ENCODE measurements at regions not wholly inside any gene's neighbourhood (a gene's known extent, or its start where the extent isn't known, plus 50 kb on each side); places are given as distances from the start of the nearest gene placed in this dataset.

DNA sequence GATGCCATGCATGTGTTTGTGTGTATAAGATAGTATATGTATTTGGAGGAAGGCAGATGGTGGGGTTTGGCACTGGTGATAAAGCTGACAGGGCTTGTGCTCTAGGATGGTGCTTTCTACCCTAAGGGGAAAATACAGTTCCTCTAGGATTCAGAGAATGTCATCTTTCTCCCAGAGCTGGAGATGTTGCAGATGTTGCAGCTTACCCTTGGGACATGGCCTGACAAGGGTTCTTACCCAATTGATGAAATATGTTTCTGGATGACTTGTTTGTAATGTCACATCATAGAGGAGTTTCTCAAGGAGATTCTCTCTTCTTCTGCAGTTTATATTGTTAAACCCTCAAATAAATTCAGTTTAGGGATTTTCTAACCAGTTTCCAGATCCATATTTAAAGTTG, 52.5 kb upstream of the PITX2 start:
- DNase-seq = no peak

DNA sequence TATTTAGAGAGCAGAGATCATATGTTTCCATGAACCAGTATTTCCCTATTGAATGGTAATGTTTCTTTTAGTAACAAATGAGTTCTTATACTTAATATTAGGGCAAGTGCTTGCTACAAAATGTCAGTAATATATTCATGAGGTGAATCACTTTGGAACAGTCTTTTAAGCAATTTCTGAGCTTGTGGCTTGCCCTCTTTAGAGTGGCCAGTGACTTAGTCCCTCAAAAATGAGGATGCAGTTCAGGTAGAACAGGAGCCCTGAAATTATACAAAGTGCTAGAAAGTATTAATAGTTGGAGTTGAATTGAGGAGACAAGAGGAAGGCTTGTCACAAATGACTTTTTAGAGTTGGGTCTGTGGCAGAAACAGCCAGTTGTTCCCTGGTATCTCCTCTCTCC, 53.4 kb upstream of the PITX2 start:
- no peak for DNase-seq

DNA sequence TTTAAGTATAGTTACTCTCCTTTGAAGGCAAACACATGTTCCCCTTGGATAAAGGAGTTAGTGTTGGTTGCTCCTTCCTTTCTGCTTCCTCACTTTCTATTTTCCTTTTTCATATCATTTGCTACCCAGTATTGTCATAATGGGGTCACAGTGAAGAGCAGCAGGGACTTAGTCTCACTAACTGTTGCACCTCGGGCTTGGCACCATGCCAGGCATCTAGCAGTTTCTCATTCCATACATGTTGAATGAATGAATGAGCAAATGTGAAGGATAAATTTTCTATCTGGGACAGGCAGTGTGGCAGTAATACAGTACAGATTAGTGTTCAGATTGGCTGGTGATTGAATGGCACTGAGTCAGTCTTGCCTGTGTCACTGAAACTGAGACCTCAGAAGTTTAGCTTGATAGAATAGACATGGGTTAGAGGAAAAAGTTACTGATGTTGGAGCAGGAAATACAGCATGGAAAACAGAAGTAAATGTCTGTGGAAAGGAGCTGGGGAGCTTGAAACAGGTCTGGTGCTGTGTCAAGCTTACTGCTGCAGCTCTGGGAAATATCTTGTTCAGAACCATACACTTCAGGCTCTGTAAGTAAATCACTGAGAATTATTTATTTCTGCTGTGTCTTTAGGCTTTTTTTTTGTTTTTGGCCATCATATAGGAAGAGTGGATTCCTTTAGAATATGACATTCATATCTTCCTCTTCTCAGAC, 55.8 kb upstream of the PITX2 start:
- DNase-seq = no peak

DNA sequence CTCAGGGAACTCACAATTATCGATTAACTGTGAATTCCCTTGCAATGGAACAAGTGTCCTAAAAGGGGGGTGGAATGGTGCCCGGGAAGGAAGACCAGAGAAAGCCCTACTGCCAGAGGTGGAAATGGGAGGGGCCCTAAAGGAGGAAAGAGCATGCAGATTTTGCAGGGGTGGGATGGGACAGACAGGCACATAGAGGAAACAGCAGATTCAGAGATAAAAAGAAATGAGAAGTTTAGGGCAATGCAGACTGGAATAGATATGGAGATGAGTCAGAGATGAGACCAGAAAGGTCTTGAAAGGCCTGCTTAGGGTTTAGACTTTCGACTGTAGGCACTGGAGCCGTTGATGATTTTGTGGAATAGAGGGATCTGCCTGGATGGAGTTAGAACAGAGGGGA, 57.4 kb upstream of the PITX2 start:
- no peak for DNase-seq

DNA sequence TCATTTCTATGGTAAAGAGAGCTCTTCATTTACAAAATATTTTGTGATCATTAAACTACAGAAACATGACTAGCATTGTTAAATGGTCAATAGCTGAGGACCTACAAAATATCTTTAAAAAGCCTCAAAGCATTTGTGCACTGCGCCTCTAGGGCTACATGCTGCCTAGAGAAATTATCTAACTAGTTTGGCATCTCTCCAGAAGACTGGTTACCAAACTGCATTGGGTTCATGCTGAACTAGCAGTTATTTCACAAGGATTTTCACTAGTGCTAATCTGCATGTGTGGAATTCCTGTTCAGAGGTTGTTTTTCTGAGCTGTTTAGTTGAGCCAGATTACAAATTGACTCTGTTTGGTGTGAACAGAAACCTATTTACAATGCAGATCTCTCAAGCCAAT, 58.5 kb upstream of the PITX2 start:
- DNase-seq = peak; percentile 44

DNA sequence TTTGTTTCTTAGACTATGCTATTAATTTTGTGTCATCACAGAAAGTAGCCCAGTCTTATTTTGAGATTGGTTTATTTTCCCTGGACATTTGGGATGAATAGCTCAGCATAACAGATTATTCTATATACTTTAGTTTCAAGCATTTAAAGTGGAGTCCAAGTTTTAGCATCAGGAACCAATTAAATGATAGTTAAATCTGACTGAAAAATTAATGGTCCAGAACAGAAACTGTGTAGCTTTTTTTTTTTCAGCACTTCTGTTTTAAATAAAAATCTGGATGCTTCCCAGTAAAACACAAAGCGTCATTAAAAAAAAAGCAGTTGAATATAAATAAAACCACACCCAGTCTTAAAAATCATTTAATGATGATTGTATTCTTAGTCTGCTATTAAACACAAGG, 59.4 kb upstream of the PITX2 start:
- no peak for DNase-seq

DNA sequence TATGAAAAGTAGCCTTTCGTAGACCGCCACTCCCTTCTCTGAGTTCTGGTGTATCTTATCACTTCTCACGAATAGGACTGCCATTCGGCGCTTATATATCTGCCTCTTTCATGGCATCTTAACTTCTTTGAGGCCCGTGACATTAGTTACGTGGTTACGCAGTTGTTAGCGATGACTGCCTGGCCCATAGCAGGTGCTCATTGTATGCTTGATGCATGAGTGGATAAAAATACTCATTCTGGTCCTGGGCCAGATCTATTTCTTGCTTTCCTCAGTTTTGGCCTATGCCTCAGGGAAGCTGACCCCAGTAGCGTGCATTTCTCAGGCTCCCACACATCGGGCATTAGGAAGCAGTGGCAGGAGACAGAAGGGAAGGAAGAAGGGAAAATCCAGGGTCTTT, 60.7 kb upstream of the PITX2 start:
- DNase-seq = no peak

DNA sequence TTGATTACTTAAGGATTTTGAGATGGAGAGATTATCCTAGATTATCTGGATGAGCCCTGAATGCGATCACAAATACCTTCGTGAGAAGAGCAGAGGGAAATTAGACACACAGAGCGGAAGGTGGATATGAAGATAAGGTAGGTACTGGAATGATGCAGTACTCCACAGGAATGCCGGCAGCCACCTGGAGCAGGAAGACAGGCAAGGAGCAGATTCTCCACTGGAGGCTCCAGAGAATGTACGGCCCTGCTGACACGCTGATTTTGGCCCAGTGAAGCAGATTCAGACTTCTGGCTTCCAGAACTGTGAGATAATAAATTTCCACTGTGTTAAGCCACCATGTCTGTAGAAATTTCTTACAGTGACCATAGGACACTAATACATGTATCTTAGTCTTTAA, 79.4 kb upstream of the PITX2 start:
- DNase-seq = no peak

DNA sequence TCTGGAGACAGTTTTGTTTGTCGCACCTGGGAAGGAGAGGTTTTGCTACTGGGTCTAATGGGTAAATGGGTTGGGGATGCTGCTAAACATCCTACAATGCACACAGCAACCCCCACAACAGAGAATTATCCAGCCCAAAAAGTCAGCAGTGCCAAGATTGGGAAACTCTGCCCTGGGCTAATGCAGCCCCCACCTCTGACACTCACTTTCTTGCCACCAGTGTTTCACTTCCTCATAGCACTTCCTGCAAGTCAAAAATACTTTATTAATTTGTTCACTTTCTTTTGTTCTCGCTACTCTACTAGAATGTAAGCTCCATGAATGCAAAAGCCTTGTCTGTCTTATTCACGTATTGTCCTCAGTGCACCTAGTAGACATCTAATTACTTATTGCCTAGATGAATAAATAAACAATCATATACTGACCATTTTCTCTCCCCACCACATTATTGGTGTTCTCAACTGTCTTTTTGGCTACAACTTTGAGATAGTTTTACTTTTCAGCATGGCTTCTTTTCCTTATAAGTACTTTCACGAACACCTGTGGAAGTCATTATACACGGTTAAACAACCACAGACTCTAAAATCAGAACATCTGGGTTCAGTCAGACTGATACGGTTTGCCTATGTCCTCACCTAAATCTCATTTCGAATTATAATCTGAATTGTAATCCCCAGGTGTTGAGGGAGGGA, 82.0 kb upstream of the PITX2 start:
- DNase-seq = no peak

DNA sequence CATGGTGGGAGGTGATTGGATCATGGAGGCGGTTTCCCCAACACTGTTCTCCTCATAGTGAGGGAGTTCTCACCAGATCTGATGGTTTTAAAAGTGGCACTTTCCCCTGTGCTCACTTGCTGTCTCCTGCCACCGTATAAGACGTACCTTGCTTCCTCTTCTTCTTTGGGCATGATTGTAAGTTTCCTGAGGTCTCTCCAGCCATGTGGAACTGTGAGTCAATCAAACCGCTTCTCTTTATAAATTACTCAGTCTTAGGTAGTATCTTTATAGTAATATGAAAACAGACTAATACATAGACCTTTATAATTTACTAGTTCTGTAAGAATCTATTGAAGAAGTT, 82.5 kb upstream of the PITX2 start:
- no peak for DNase-seq

DNA sequence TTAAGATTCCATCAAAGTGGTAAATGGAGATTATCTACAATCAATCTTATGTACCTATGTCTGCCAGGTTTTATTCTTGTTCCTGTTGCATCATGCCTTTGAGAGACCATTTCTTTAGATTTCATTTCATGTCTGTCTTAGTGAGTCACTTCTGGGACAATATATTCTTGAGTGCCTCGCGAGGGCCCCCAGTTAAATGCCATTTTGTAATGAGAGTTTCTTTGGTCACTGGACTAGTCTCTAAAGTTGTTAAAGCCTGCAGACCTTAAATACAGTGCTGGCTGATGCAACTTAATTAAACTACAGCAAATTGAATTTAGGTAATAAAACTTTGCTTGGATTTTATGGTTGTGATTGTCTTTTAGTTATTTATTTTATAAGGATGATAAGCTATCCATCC, 87.2 kb upstream of the PITX2 start:
- DNase-seq = no peak

DNA sequence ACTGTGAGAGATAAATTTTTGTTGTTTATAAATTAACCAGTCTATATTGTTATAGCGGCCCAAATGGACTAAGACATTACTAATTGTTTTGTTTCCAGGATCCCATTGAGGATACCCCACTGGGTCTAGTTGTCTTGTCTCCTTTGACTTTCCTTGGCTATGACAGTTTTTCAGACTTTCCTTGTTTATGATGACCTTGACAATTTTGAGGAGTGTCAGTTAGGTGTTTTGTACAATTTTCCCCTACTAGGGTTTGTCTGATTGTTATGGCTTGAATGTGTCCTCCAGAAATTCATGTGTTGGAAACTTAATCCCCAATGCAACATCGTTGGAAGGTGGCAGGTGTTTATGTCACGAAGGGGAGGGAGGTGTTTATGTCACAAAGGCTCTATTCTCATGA, 89.6 kb upstream of the PITX2 start:
- no peak for DNase-seq

DNA sequence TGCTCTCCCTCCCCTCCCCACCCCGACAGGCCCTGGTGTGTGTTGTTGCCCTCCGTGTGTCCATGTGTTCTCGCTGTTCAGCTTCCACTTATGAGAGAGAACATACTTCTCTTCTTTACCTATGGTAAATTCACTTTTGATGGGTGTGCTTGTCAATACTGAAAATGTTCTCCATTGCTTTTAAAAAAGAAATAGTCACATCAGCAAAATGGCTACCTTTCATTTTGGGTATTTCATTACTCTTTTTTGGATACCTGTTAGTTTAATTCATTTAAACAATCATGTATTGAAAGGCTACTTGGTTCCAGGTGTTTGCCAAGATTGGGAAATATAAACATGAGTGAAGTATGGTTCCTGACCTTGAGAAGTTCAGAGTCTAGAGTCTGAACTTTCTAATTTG, 107.4 kb upstream of the PITX2 start:
- DNase-seq = no peak

DNA sequence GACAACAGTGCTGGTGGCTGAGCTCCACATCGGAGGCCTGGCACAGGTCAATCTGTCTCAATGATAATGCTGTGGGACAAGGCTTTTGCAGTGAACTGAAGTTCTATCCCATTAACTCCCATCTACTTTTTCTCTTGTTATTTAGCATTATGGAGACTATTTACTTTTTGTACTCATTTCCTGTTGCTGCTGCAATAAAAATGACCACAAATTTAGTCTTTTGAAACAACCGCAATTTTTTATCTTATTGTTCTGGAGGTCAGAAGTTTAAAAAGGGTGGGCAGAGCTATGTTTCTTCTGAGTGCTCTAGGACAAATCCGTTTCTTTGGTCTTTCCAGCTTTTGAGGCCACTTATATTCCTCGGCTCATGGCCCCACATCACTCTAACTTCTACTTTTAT, 111.0 kb upstream of the PITX2 start:
- DNase-seq = no peak

DNA sequence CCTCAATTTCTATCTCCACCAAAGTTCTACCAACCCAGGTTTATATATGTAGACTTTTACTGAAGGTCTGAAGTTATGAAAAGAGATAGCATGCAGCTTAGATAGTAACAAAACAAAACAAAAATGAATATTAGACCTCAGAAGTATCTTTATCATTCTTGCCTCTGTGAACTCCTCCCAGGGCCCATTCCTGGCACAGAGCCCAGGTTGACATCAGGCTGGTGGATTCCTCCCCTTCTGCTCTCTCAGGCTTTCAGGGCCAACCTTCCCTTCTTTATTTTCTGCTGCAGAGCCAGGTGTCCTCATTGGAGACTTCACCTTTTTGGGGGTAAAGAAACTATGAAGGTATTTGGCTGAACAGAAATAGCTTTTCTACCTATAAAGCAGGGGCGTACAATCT, 112.8 kb upstream of the PITX2 start:
- no peak for DNase-seq

DNA sequence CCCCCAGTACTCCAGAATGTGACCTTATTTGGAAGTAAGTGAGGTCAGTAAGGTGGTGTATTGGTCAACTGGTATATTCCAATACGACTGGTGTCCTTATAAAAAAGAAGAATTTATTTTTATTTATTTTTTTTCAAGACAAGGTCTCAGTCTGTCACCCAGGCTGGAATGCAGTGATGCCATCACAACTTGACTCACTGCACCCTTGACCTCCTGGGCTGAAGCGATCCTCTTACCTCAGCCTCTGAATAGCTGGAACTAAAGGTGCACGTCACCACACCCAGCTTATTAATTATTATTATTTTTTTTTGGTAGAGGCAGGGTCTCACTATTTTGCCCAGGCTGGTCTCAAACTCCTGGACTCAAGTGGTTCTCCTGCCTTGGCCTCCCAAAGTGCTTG, 115.1 kb upstream of the PITX2 start:
- no peak for DNase-seq

DNA sequence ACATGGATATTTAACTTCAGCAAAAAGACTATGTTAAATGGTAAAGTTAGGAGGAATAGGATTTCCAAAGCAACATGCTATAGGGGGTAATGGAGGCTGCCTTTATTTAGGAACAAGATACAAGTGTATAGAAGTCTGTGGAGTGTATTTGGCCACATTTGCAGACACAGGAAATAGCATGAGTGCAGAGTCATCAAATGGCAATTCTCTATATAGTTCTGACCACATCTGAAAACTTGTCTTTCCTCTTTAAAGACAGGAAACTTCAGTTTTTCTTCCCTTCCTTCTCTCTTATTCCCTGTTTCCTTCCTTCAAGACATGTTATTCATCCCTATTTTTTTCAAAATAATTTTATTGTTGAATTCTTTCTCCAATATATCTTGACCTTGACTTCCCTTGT, 119.3 kb upstream of the PITX2 start:
- no peak for DNase-seq

DNA sequence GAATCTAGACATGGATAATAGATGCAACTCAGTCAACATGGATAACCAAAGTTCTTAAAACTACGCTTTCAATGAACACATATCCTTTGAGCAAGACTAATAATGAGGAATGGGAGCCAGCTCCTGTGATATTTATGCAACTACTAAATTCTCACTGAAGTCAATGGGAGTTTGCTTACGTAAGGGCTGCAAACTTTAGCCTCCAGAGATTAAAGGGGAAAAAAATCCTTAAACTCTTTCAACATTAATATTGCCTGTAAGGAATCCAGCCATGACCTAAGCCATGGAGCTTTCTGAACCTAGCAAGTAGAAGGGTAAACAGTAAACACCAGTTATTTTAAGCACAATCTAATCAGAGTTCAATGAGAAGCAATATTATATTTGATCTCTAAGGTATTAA, 125.2 kb upstream of the PITX2 start:
- DNase-seq = no peak

DNA sequence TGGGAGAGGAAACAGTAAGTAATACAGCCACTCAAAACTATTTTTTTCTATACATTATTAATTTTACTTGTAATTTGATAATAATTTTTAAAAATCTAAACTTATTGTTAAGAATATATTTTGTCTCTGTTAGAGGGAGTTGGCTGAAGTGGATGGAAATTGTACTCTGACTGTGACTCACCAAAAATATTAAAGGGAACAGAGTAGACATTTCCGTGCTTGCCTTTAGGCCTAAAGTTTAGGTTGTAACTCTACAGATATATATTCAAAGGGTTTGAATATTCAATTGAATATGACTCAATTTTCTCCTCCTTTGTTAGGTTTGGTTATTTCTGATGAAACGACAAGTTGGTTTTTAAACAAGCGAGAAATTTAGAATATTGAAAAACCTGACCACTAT, 128.3 kb upstream of the PITX2 start:
- DNase-seq = no peak

DNA sequence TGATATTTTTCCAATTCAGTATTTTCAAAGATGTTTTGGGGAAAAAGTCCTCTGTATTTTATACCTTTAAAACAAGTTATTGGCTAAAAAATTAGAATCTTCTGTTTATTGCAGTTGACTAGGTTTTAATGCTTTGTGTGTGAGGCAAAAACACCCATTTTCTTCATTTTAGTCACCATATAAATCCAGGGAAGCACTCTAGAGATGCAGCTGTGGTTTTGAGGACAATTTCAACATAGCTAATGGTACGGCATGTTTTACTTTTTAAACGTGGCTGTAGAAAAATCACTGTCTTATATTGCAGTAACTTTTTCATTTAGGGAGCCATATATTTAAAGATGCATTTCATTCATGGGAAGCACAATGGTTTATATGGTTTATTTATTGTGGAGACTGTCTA, 129.1 kb upstream of the PITX2 start:
- DNase-seq = no peak

DNA sequence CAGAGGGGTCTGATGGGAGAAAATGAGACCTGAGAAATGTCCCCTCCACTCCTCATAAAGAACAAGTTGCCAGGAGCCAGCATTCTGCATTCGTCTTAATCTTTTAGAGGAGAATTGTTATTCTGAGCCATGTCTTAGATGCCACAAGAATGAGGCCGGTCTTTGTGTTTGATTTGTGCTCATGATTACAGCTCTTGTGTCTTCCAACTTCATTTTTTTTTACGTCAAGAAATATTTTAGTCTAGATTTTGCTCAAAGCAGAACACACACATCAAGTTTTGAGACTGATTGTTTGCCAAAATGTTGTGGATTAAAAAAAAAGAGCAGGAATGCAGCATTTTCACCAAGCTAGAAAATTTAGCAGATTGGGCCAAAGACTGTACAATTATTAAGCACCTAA, 130.6 kb upstream of the PITX2 start:
- DNase-seq = no peak

DNA sequence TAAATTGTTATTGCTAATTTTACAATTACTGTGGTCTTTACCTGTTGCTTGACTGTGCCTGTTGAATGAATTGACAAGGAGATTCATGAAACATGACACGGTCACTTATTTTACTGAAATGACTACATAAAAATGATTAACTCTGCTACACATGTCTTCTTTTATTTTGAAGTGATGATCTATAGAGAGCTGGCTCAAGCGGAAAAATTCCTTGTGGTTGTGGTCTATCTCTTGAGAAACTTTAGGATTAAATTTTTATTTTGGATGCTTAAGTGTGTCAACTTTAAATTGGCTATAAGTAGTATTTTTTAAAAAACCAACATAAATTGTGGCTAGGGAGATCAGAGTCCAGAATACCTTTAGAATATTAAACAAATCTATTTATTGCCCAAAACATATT, 131.8 kb upstream of the PITX2 start:
- no peak for DNase-seq

DNA sequence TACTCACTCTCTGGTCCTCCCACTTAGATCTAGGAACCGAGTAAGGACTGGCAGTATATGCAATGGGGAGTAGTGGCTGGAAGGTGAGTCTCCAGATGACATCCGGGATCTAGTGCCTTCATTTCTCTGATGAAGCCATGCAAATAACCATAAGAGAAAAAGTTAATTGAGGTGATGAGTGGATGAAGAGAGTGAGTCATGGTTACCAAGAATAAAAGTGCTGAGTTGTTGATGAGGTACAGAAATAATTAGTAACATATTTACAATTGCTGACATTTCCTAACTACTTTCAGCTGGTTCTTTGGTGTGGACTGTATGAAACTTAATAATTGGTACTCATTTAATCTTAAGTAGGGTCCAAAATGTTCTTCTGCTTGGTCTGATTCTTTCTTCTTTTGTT, 146.7 kb upstream of the PITX2 start:
- no peak for DNase-seq

DNA sequence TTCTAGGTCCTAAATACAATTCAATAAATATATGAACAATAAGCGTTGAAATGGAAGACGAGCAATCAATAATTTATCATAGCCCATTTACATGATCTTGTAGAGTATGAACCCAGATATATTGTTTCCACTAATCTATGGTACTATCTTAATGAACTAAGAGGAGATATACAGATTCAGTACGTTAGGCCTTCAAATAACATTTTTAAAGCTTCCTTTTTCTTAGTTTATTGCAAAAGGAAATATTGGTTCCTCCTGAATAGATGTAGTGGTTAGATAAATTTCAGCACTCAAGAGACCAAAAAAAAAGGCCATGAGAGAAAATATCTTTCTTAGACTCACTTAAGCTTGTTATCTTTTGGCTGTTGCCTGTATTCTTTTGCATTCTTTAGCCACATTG, 147.5 kb upstream of the PITX2 start:
- DNase-seq = no peak

DNA sequence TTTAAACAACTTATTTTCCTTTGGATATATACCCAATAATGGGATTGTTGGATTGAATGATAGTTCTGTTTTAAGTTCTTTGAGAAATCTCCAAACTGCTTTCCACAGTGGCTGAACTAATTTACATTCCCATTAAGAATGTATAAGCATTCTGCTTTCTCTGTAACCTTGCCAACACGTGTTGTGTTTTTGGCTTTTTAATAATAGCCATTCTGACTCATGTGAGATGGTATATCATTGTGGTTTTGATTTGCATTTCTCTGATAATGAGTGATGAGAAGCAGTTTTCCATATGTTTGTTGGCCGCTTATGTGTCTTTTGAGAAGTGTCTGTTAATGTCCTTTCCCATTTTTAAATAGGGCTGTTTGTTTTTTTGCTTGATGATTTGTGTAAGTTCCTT, 155.6 kb upstream of the PITX2 start:
- no peak for DNase-seq

Data from COR-L47 (cell line).